ENCODE measurements at regions not wholly inside any gene's neighbourhood (a gene's known extent, or its start where the extent isn't known, plus 50 kb on each side); places are given as distances from the start of the nearest gene placed in this dataset.

DNA sequence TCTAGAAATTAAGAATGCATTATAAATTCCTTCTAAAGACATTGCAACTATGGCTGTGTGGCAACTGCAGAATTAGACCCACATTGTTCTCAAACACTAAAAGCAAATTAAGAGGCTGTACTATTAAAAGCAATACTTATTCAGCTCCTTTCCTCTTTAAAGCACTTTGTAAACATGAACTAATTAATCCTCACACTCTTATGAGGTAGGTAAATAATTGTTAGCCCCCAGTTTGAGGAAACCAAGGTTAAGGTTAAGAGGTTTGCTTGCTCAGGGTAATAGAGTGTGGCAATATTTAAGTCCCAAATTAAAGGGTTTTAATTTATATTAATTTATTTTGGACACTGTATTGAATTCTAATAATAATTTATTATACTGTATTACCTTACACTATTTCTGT is 553.8 kb downstream of the LRRIQ3 start:
- Histone ChIP-seq H3K9me3 (ENCODE audit: control extremely low read depth in 1 of 5, control insufficient read depth in 4 of 5, insufficient read depth in 2 of 5, low read depth in 1 of 5, low read length in 4 of 5) (no peaks in the 10 kb centered on the region), H3K27ac (ENCODE audit: insufficient read depth in 1 of 2, low read depth in 1 of 2, low read length in 2 of 2, poor library complexity in 1 of 2, severe bottlenecking in 2 of 2) (no peak overlapping the region), H3K4me1 (ENCODE audit: control extremely low read depth in 1 of 4, control insufficient read depth in 4 of 4, insufficient read depth in 4 of 4, low read length in 3 of 4) (no peaks in the 10 kb centered on the region), H3K27me3 (replicated peaks in 2 of 5; ENCODE audit: control insufficient read depth in 4 of 5, insufficient read depth in 5 of 5, low read length in 4 of 5) (no peaks in the 10 kb centered on the region), H3K36me3 (ENCODE audit: control insufficient read depth in 4 of 4, insufficient read depth in 4 of 4, low read length in 3 of 4) (no peaks in the 10 kb centered on the region), H3K4me3 (ENCODE audit: control insufficient read depth in 1 of 7, extremely low read depth in 1 of 7, insufficient read depth in 4 of 7, low read depth in 2 of 7, low read length in 6 of 7) (no peak overlapping the region)
- CTCF ChIA-PET = no interaction called here
- POLR2A ChIA-PET = no interaction called here
- no peak for DNase-seq

DNA sequence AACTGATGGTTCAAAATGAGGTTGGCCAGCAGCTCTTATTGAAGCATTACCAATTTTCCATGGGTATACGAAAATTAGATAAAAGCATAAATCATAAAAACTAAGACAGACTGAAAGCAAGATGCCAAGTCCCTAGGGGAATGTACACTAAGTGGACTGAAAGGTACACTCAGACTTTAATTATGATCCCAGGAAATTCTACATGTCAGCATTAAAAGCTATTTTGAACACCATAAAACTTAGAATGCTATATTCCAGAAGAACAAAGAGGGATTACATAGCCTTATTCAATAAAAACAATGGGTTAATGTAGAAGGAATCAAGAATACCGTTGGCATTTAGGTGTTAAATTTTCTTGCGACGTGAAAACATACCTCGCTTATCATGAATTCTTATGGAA is 558.5 kb downstream of the LRRIQ3 start:
- no peaks in the 10 kb centered on the region for H3K36me3 ChIP-seq (ENCODE audit: control insufficient read depth in 4 of 4, insufficient read depth in 4 of 4, low read length in 3 of 4)
- no peaks in the 10 kb centered on the region for H3K27me3 ChIP-seq (replicated peaks in 2 of 5; ENCODE audit: control insufficient read depth in 4 of 5, insufficient read depth in 5 of 5, low read length in 4 of 5)
- no peak overlapping the region for H3K4me3 ChIP-seq (ENCODE audit: control insufficient read depth in 1 of 7, extremely low read depth in 1 of 7, insufficient read depth in 4 of 7, low read depth in 2 of 7, low read length in 6 of 7)
- H3K4me1 ChIP-seq (ENCODE audit: control extremely low read depth in 1 of 4, control insufficient read depth in 4 of 4, insufficient read depth in 4 of 4, low read length in 3 of 4) = peaks cover 0 to 9% (median 4%) of the 10 kb centered on the region in 4 experiments
- no peaks in the 10 kb centered on the region for H3K9me3 ChIP-seq (ENCODE audit: control extremely low read depth in 1 of 5, control insufficient read depth in 4 of 5, insufficient read depth in 2 of 5, low read depth in 1 of 5, low read length in 4 of 5)
- no CpG with 5 or more reads among the region's 5 CpGs for WGBS (ENCODE audit: insufficient coverage)
- ChIA-PET POLR2A (no interaction called here), CTCF (no interaction called here)
- DNase-seq = no peak
- no peak overlapping the region for H3K27ac ChIP-seq (ENCODE audit: insufficient read depth in 1 of 2, low read depth in 1 of 2, low read length in 2 of 2, poor library complexity in 1 of 2, severe bottlenecking in 2 of 2)

DNA sequence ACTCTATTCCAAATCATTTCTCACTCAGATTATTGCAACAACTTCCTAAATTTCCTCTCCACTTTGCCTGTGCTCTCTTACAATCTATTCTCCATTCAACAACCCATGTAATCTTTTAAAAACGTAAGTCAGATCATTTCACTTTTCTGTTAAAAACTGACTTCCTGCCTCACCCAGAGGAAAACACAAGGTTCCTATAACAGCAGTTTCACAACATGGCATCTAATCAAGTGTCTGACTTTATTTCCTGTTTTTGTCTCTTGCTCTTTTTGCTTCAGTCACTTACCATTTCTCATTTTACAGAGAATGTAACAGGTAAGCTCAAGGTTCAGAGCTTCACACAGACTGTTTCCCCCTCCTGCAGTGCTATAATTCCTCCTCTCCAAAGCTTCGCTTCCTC is 560.7 kb downstream of the LRRIQ3 start:
- Histone ChIP-seq H3K36me3 (ENCODE audit: control insufficient read depth in 4 of 4, insufficient read depth in 4 of 4, low read length in 3 of 4) (no peaks in the 10 kb centered on the region), H3K4me3 (ENCODE audit: control insufficient read depth in 1 of 7, extremely low read depth in 1 of 7, insufficient read depth in 4 of 7, low read depth in 2 of 7, low read length in 6 of 7) (no peak overlapping the region), H3K9me3 (ENCODE audit: control extremely low read depth in 1 of 5, control insufficient read depth in 4 of 5, insufficient read depth in 2 of 5, low read depth in 1 of 5, low read length in 4 of 5) (no peaks in the 10 kb centered on the region), H3K27ac (ENCODE audit: insufficient read depth in 1 of 2, low read depth in 1 of 2, low read length in 2 of 2, poor library complexity in 1 of 2, severe bottlenecking in 2 of 2) (peak overlapping the region in 1 of 2 experiments; percentile 63), H3K27me3 (replicated peaks in 2 of 5; ENCODE audit: control insufficient read depth in 4 of 5, insufficient read depth in 5 of 5, low read length in 4 of 5) (no peaks in the 10 kb centered on the region), H3K4me1 (ENCODE audit: control extremely low read depth in 1 of 4, control insufficient read depth in 4 of 4, insufficient read depth in 4 of 4, low read length in 3 of 4) (peaks cover 0 to 9% (median 4%) of the 10 kb centered on the region in 4 experiments)
- ChIA-PET POLR2A (interaction anchor here (0.6 kb wide), 1 partner anchor 495 kb away, joined by 3 read pairs; no protein-coding TSS in a partner anchor), CTCF (no interaction called here)
- 46% methylated on average over 2 of the region's 2 CpGs for WGBS (ENCODE audit: insufficient coverage)
- DNase-seq = peak in 2 of 3 donors; percentile 34 to 50

- WGBS (ENCODE audit: insufficient coverage) = 89% methylated on average over 3 of the region's 3 CpGs
- H3K27me3 ChIP-seq (replicated peaks in 2 of 5; ENCODE audit: control insufficient read depth in 4 of 5, insufficient read depth in 5 of 5, low read length in 4 of 5) = no peaks in the 10 kb centered on the region
- ChIA-PET CTCF (no interaction called here), POLR2A (no interaction called here)
- H3K36me3 ChIP-seq (ENCODE audit: control insufficient read depth in 4 of 4, insufficient read depth in 4 of 4, low read length in 3 of 4) = no peaks in the 10 kb centered on the region
- no peak overlapping the region for H3K27ac ChIP-seq (ENCODE audit: insufficient read depth in 1 of 2, low read depth in 1 of 2, low read length in 2 of 2, poor library complexity in 1 of 2, severe bottlenecking in 2 of 2)
- peaks cover 0 to 9% (median 4%) of the 10 kb centered on the region in 4 experiments for H3K4me1 ChIP-seq (ENCODE audit: control extremely low read depth in 1 of 4, control insufficient read depth in 4 of 4, insufficient read depth in 4 of 4, low read length in 3 of 4)
- no peaks in the 10 kb centered on the region for H3K9me3 ChIP-seq (ENCODE audit: control extremely low read depth in 1 of 5, control insufficient read depth in 4 of 5, insufficient read depth in 2 of 5, low read depth in 1 of 5, low read length in 4 of 5)
- H3K4me3 ChIP-seq (ENCODE audit: control insufficient read depth in 1 of 7, extremely low read depth in 1 of 7, insufficient read depth in 4 of 7, low read depth in 2 of 7, low read length in 6 of 7) = no peak overlapping the region
- no peak for DNase-seq
These were observed 563.0 kb downstream of the LRRIQ3 start for GRCh38 chr1:73635021-73635420.

DNA sequence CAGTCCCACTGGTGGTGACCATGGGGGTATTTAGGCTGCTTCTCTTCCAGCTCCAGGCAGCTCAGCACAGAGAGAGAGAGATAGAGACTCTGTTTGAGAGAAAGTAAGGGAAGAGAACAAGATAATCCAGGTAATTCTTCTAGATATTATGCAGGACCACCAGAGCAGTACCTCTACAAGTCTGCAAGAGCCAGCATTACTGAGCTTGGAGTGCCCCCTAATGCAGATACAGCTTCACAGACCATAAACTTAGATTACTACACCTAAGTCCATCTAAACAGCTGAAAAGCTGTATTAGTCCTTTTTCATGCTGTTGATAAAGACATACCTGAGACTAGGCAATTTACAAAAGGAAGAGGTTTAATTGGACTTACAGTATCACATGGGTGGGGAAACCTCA is 570.3 kb downstream of the LRRIQ3 start:
- Histone ChIP-seq H3K27me3 (replicated peaks in 2 of 5; ENCODE audit: control insufficient read depth in 4 of 5, insufficient read depth in 5 of 5, low read length in 4 of 5) (no peaks in the 10 kb centered on the region), H3K9me3 (ENCODE audit: control extremely low read depth in 1 of 5, control insufficient read depth in 4 of 5, insufficient read depth in 2 of 5, low read depth in 1 of 5, low read length in 4 of 5) (no peaks in the 10 kb centered on the region), H3K4me1 (ENCODE audit: control extremely low read depth in 1 of 4, control insufficient read depth in 4 of 4, insufficient read depth in 4 of 4, low read length in 3 of 4) (no peaks in the 10 kb centered on the region), H3K36me3 (ENCODE audit: control insufficient read depth in 4 of 4, insufficient read depth in 4 of 4, low read length in 3 of 4) (no peaks in the 10 kb centered on the region), H3K4me3 (ENCODE audit: control insufficient read depth in 1 of 7, extremely low read depth in 1 of 7, insufficient read depth in 4 of 7, low read depth in 2 of 7, low read length in 6 of 7) (no peak overlapping the region), H3K27ac (ENCODE audit: insufficient read depth in 1 of 2, low read depth in 1 of 2, low read length in 2 of 2, poor library complexity in 1 of 2, severe bottlenecking in 2 of 2) (no peak overlapping the region)
- DNase-seq = peak; percentile 6 to 32 (median 19)
- POLR2A ChIA-PET = no interaction called here
- CTCF ChIA-PET = no interaction called here

GRCh38 chr1:73626326-73626725 is 571.6 kb downstream of the LRRIQ3 start:
- Histone ChIP-seq H3K27me3 (replicated peaks in 2 of 5; ENCODE audit: control insufficient read depth in 4 of 5, insufficient read depth in 5 of 5, low read length in 4 of 5) (no peaks in the 10 kb centered on the region), H3K4me3 (ENCODE audit: control insufficient read depth in 1 of 7, extremely low read depth in 1 of 7, insufficient read depth in 4 of 7, low read depth in 2 of 7, low read length in 6 of 7) (no peak overlapping the region), H3K4me1 (ENCODE audit: control extremely low read depth in 1 of 4, control insufficient read depth in 4 of 4, insufficient read depth in 4 of 4, low read length in 3 of 4) (no peaks in the 10 kb centered on the region), H3K36me3 (ENCODE audit: control insufficient read depth in 4 of 4, insufficient read depth in 4 of 4, low read length in 3 of 4) (no peaks in the 10 kb centered on the region), H3K9me3 (ENCODE audit: control extremely low read depth in 1 of 5, control insufficient read depth in 4 of 5, insufficient read depth in 2 of 5, low read depth in 1 of 5, low read length in 4 of 5) (no peaks in the 10 kb centered on the region), H3K27ac (ENCODE audit: insufficient read depth in 1 of 2, low read depth in 1 of 2, low read length in 2 of 2, poor library complexity in 1 of 2, severe bottlenecking in 2 of 2) (no peak overlapping the region)
- ChIA-PET POLR2A (no interaction called here), CTCF (interaction anchor here (1.1 kb wide), 1 partner anchor 162 kb away, joined by 3 read pairs; no protein-coding TSS in a partner anchor)
- WGBS (ENCODE audit: insufficient coverage) = 88% methylated on average over 1 of the region's 1 CpG
- DNase-seq = no peak

DNA sequence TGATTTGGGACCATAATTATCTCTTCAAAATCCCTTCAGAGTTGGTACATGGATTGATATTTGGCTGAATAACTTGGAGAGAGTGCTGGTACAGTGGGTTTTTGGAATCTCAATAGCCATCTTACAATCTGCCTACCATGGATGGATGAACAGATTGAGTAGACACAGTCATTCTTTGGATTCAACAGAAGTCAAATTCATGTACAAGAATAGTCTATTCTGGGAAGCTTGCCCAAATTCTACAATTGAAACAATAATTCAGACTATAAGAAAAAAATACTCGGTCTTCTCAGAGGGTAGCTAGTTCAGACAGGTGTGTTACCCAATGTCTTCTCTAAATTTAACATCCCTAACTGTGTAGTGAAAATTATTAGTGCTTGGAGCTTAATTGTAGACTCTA is 574.0 kb downstream of the LRRIQ3 start:
- Histone ChIP-seq H3K36me3 (ENCODE audit: control insufficient read depth in 4 of 4, insufficient read depth in 4 of 4, low read length in 3 of 4) (no peaks in the 10 kb centered on the region), H3K4me1 (ENCODE audit: control extremely low read depth in 1 of 4, control insufficient read depth in 4 of 4, insufficient read depth in 4 of 4, low read length in 3 of 4) (no peaks in the 10 kb centered on the region), H3K9me3 (ENCODE audit: control extremely low read depth in 1 of 5, control insufficient read depth in 4 of 5, insufficient read depth in 2 of 5, low read depth in 1 of 5, low read length in 4 of 5) (no peaks in the 10 kb centered on the region), H3K27ac (ENCODE audit: insufficient read depth in 1 of 2, low read depth in 1 of 2, low read length in 2 of 2, poor library complexity in 1 of 2, severe bottlenecking in 2 of 2) (no peak overlapping the region), H3K4me3 (ENCODE audit: control insufficient read depth in 1 of 7, extremely low read depth in 1 of 7, insufficient read depth in 4 of 7, low read depth in 2 of 7, low read length in 6 of 7) (no peak overlapping the region), H3K27me3 (replicated peaks in 2 of 5; ENCODE audit: control insufficient read depth in 4 of 5, insufficient read depth in 5 of 5, low read length in 4 of 5) (no peaks in the 10 kb centered on the region)
- no CpG with 5 or more reads among the region's 1 CpG for WGBS (ENCODE audit: insufficient coverage)
- POLR2A ChIA-PET = no interaction called here
- no peak for DNase-seq
- CTCF ChIA-PET = no interaction called here
